Adrenal gland (tissue), 9 donors: ENCODE measurements at regions not wholly inside any gene's neighbourhood (a gene's known extent, or its start where the extent isn't known, plus 50 kb on each side); places are given as distances from the start of the nearest gene placed in this dataset.

Source experiments
- DNase-seq, 7 donors: peaks; one replicate each; pipeline ENCODE4 v3.0.0-alpha.2; 2019 to 2020
- H3K27ac ChIP-seq, 5 donors: fragments of 200-600 bp; sonication (generic) in 4 of 5; 1 replicate in 3 of 5; 2 replicates in 2 of 5; pipeline versions ENCODE4 v1.5.1 to v1.8.0; 2016 to 2020; ENCODE audit warnings: mild to moderate bottlenecking in 1 of 5
- H3K27me3 ChIP-seq: fragments of 200-600 bp; 2 replicates; pipeline ENCODE4 v1.8.0; 2021
- H3K36me3 ChIP-seq, 2 donors: fragments of 200-600 bp; replicated peaks in 1 of 2; 1 replicate in 1 of 2; 2 replicates in 1 of 2; pipeline versions ENCODE4 v1.5.1 to v1.8.0; 2018 to 2022
- H3K4me1 ChIP-seq, 2 donors: fragments of 200-600 bp; replicated peaks in 1 of 2; 1 replicate in 1 of 2; 2 replicates in 1 of 2; pipeline versions ENCODE4 v1.5.1 to v1.8.0; 2018 to 2021
- H3K4me3 ChIP-seq, 4 donors: fragments of 200-600 bp; sonication (generic) in 3 of 4; one replicate each; pipeline ENCODE4 v1.5.1; 2016 to 2018
- H3K9me3 ChIP-seq, 3 donors: fragments of 200-600 bp; sonication (generic) in 1 of 3; replicated peaks in 1 of 3; 1 replicate in 2 of 3; 2 replicates in 1 of 3; pipeline versions ENCODE4 v1.5.1 to v1.8.0; 2016 to 2021
- POLR2A ChIP-seq, 2 donors: fragments of 450-650 bp; IDR thresholded peaks; one replicate each; pipeline ENCODE4 v1.6.1; 2017; ENCODE audit warnings: antibody characterized with exemption in 2 of 2, mild to moderate bottlenecking in 2 of 2, moderate library complexity in 1 of 2
- WGBS, 4 donors: extraction: QIAGEN DNeasy Blood & Tissue Kit in 2 of 4; methylation state at CpG; one replicate each; pipeline versions ENCODE4 v1.1.5 to v1.1.7; 2013 to 2017; 5-methylcytosine and 5-hydroxymethylcytosine counted together
- intact Hi-C, 2 donors: fragments of 100-400 bp; cut with DNase I; formaldehyde crosslinking; loops; one replicate each; pipeline versions ENCODE4 v1.14.1 to v1.15.0; 2022 to 2023
- TF ChIP-seq, protein P1 (sequence below), 6 experiments: fragments of 450-650 bp in 4 of 6; fragments of 200-600 bp in 2 of 6; sonication (generic) in 1 of 6; IDR thresholded peaks; 1 replicate in 5 of 6; 2 replicates in 1 of 6; pipeline versions ENCODE4 v1.5.1 to v1.8.0; 2016 to 2021; ENCODE audit warnings: antibody characterized with exemption in 6 of 6, mild to moderate bottlenecking in 2 of 6, moderate library complexity in 1 of 6
- donor health status: healthy with polysubstance abuse.
- donor health status: Bipolar disorder and iron deficiency.
- donor health status: DM: yes; HTN: yes; CAD: no.
- donor health status: DM: no; HTN: no; CAD: no.
- donor health status: DM: no; HTN: no; CAD: no.

GRCh38 chr18:47543080-47543479 lies 291.6 kb upstream of the SKOR2 start:
- intact Hi-C loops = no loop called here
- Histone ChIP-seq H3K4me3 (no peak overlapping the region), H3K9me3 (no peaks in the 10 kb centered on the region), H3K36me3 (no peaks in the 10 kb centered on the region), H3K27me3 (no peaks in the 10 kb centered on the region), H3K27ac (no peak overlapping the region), H3K4me1 (no peaks in the 10 kb centered on the region)
- WGBS, 4 donors = 74 to 83% (median 77%) methylated on average over 3 of the region's 3 CpGs
- DNase-seq = no peak
- no peak for TF ChIP-seq POLR2A (IDR thresholded peaks at IDR 0.05)
- TF ChIP-seq, protein P1, sequence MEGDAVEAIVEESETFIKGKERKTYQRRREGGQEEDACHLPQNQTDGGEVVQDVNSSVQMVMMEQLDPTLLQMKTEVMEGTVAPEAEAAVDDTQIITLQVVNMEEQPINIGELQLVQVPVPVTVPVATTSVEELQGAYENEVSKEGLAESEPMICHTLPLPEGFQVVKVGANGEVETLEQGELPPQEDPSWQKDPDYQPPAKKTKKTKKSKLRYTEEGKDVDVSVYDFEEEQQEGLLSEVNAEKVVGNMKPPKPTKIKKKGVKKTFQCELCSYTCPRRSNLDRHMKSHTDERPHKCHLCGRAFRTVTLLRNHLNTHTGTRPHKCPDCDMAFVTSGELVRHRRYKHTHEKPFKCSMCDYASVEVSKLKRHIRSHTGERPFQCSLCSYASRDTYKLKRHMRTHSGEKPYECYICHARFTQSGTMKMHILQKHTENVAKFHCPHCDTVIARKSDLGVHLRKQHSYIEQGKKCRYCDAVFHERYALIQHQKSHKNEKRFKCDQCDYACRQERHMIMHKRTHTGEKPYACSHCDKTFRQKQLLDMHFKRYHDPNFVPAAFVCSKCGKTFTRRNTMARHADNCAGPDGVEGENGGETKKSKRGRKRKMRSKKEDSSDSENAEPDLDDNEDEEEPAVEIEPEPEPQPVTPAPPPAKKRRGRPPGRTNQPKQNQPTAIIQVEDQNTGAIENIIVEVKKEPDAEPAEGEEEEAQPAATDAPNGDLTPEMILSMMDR (IDR thresholded peaks at IDR 0.05) = no peak

GRCh38 chr18:47542551-47542950 lies 291.1 kb upstream of the SKOR2 start:
- Histone ChIP-seq H3K27ac (no peak overlapping the region), H3K4me1 (no peaks in the 10 kb centered on the region), H3K27me3 (no peaks in the 10 kb centered on the region), H3K4me3 (no peak overlapping the region), H3K36me3 (no peaks in the 10 kb centered on the region), H3K9me3 (no peaks in the 10 kb centered on the region)
- TF ChIP-seq POLR2A (IDR thresholded peaks at IDR 0.05) = no peak
- TF ChIP-seq, protein P1 (IDR thresholded peaks at IDR 0.05) = no peak
- DNase-seq = no peak
- 30 to 33% (median 32%) methylated on average over 2 of the region's 2 CpGs for WGBS, 4 donors
- intact Hi-C loops = no loop called here

DNA sequence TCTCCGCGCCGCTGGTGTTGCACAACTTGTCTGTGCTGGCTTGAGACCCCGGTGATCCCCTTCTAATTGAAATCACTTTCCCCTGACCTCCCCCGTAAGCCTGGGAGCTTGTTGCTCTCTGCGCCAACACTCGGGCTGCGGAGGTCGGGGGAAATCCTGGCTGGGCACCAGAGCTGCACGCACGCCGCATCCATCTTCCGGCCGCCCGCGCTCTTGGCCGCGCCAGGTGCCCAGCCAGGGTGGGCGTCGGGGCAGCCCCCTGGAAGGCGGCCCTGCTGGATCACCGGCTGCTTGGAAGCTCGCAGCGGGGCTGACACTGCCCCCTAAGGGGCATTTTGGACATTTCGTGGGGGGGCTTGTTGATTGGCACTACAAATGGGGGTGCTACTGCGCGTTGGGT lies 280.3 kb upstream of the SKOR2 start:
- no peak overlapping the region for H3K27ac ChIP-seq
- H3K36me3 ChIP-seq = no peaks in the 10 kb centered on the region
- intact Hi-C loops = no loop called here
- no peak overlapping the region for H3K4me3 ChIP-seq
- TF ChIP-seq POLR2A (IDR thresholded peaks at IDR 0.05) = no peak
- TF ChIP-seq, protein P1 (IDR thresholded peaks at IDR 0.05) = no peak
- no peaks in the 10 kb centered on the region for H3K9me3 ChIP-seq
- 5 to 13% (median 8%) methylated on average over 5 to 27 of the region's 27 CpGs for WGBS, 4 donors
- DNase-seq = no peak
- H3K27me3 ChIP-seq = peaks cover 19% of the 10 kb centered on the region
- H3K4me1 ChIP-seq = no peaks in the 10 kb centered on the region

- no peak for DNase-seq
- no peak for TF ChIP-seq POLR2A (IDR thresholded peaks at IDR 0.05)
- TF ChIP-seq, protein P1 (IDR thresholded peaks at IDR 0.05) = no peak
- intact Hi-C loops = no loop called here
- Histone ChIP-seq H3K27me3 (peaks cover 19% of the 10 kb centered on the region), H3K4me1 (no peaks in the 10 kb centered on the region), H3K27ac (no peak overlapping the region), H3K36me3 (no peaks in the 10 kb centered on the region), H3K9me3 (no peaks in the 10 kb centered on the region), H3K4me3 (no peak overlapping the region)
- 65 to 77% (median 69%) methylated on average over 3 of the region's 3 CpGs for WGBS, 4 donors
Observed at GRCh38 chr18:47530695-47531094, 279.2 kb upstream of the SKOR2 start.
